Activated naive CD4-positive, alpha-beta T cell treated with anti-CD3 and anti-CD28 coated beads, Interleukin-2, amount 50 U/mL, for 16 hours (primary cell): ENCODE measurements at regions not wholly inside any gene's neighbourhood (a gene's known extent, or its start where the extent isn't known, plus 50 kb on each side); places are given as distances from the start of the nearest gene placed in this dataset.
"Not testable (repeated sequence)": the region's sequence is repeated elsewhere in the genome, so short reads cannot be mapped to it uniquely, and the experiment has no call there.

Source experiments
- DNase-seq: peaks from one replicate; pipeline ENCODE4 v3.0.0-alpha.2; 2020

- no peak for DNase-seq
Measured at GRCh38 chr6:14294270-14294951, 176.8 kb downstream of the CD83 start.

GRCh38 chr6:14296698-14297097 is 179.1 kb downstream of the CD83 start:
- not testable (repeated sequence) for DNase-seq

- DNase-seq, result not testable (repeated sequence)
Measured at GRCh38 chr6:14297118-14297517, 179.5 kb downstream of the CD83 start.

- not testable (repeated sequence) for DNase-seq
Measured at GRCh38 chr6:14300189-14300588, 182.6 kb downstream of the CD83 start.

GRCh38 chr6:14300721-14301120 is 183.1 kb downstream of the CD83 start:
- DNase-seq, result not testable (repeated sequence)

GRCh38 chr6:14301477-14301876 is 183.9 kb downstream of the CD83 start:
- DNase-seq, result not testable (repeated sequence)

- DNase-seq, result no peak
Measured at GRCh38 chr6:14305131-14305530, 187.6 kb downstream of the CD83 start.

- DNase-seq, result no peak
Measured at GRCh38 chr6:14305624-14306023, 188.1 kb downstream of the CD83 start.

GRCh38 chr6:14306151-14306906 is 188.8 kb downstream of the CD83 start:
- no peak for DNase-seq

GRCh38 chr6:14309516-14309915 is 191.9 kb downstream of the CD83 start:
- no peak for DNase-seq

GRCh38 chr6:14309951-14310445 is 192.4 kb downstream of the CD83 start:
- no peak for DNase-seq

- DNase-seq, result no peak
Measured at GRCh38 chr6:14310960-14311359, 193.4 kb downstream of the CD83 start.

GRCh38 chr6:14312587-14312986 is 195.0 kb downstream of the CD83 start:
- no peak for DNase-seq

- no peak for DNase-seq
Measured at GRCh38 chr6:14313248-14313647, 195.7 kb downstream of the CD83 start.

- no peak for DNase-seq
Measured at GRCh38 chr6:14315353-14315752, 197.8 kb downstream of the CD83 start.

GRCh38 chr6:14316651-14317386 is 199.2 kb downstream of the CD83 start:
- DNase-seq, result no peak

- no peak for DNase-seq
Measured at GRCh38 chr6:14317387-14317970, 199.9 kb downstream of the CD83 start.

GRCh38 chr6:14320332-14320731 is 202.8 kb downstream of the CD83 start:
- DNase-seq, result no peak

- DNase-seq, result no peak
Measured at GRCh38 chr6:14321992-14322772, 204.6 kb downstream of the CD83 start.

- DNase-seq, result no peak
Measured at GRCh38 chr6:14322841-14323240, 205.3 kb downstream of the CD83 start.

GRCh38 chr6:14326774-14327173 is 209.2 kb downstream of the CD83 start:
- DNase-seq, result no peak

- DNase-seq, result no peak
Measured at GRCh38 chr6:14328163-14328562, 210.6 kb downstream of the CD83 start.
